B cell (primary cell): ENCODE measurements at regions not wholly inside any gene's neighbourhood (a gene's known extent, or its start where the extent isn't known, plus 50 kb on each side); places are given as distances from the start of the nearest gene placed in this dataset.

Experiments
- ATAC-seq: fragments of 200-7000 bp; cut with Tn5 transposase; one replicate; pipeline ENCODE4 v1.10.0; 2021; ENCODE audit warnings: low read depth, mild to moderate bottlenecking, moderate number of reproducible peaks, moderate library complexity
- CTCF ChIA-PET: fragments of 350-600 bp; sonication (Branson Sonifier 250); formaldehyde crosslinking; loops from one replicate; lab custom pipeline; 2021; ENCODE audit warnings: antibody characterized with exemption, inconsistent platforms; lab: Charles Lee
- POLR2A ChIA-PET: fragments of 350-600 bp; sonication (Branson Sonifier 250); formaldehyde crosslinking; loops from one replicate; lab custom pipeline; 2021; ENCODE audit warnings: antibody characterized with exemption; lab: Charles Lee
- DNase-seq: peaks from one replicate; pipeline ENCODE4 v3.0.0; 2013
- H2AFZ ChIP-seq: 2 replicates; pipeline ENCODE4 v1.6.1; 2012; ENCODE audit warnings: mild to moderate bottlenecking, low read depth, low read length; ENCODE audit not compliant: insufficient read depth, poor library complexity, severe bottlenecking
- H3K27ac ChIP-seq, 2 donors: 1 replicate in 1 of 2; 2 replicates in 1 of 2; pipeline ENCODE4 v1.5.1; 2012 to 2013; ENCODE audit warnings: low read length in 2 of 2, mild to moderate bottlenecking in 2 of 2, moderate library complexity in 1 of 2
- H3K27me3 ChIP-seq, 4 experiments: fragments of 200-600 bp in 1 of 4; sonication (generic) in 1 of 4; replicated peaks in 1 of 4; 1 replicate in 2 of 4; 2 replicates in 2 of 4; pipeline versions ENCODE4 v1.6.1 to v1.7.0; 2013 to 2016; ENCODE audit warnings: low read length in 3 of 4, mild to moderate bottlenecking in 2 of 4, mixed read lengths in 1 of 4, moderate library complexity in 1 of 4; ENCODE audit not compliant: insufficient read depth in 4 of 4, control insufficient read depth in 3 of 4; ENCODE audit errors: control extremely low read depth in 1 of 4
- H3K36me3 ChIP-seq, 2 experiments: replicated peaks in 1 of 2; 1 replicate in 1 of 2; 2 replicates in 1 of 2; pipeline versions ENCODE4 v1.6.1 to v1.7.1; 2013; ENCODE audit warnings: low read length in 1 of 2; ENCODE audit not compliant: insufficient read depth in 2 of 2, control insufficient read depth in 1 of 2; ENCODE audit errors: control extremely low read depth in 1 of 2, extremely low read depth in 1 of 2
- H3K4me1 ChIP-seq, 2 donors: fragments of 200-600 bp in 1 of 2; sonication (generic) in 1 of 2; 1 replicate in 1 of 2; 2 replicates in 1 of 2; pipeline versions ENCODE4 v1.5.1 to v1.6.1; 2013 to 2017; ENCODE audit warnings: low read length in 2 of 2; ENCODE audit not compliant: control insufficient read depth in 2 of 2, insufficient read depth in 2 of 2
- H3K4me2 ChIP-seq: replicated peaks from 2 replicates; pipeline ENCODE3; 2012; ENCODE audit warnings: mild to moderate bottlenecking, low read depth, low read length; ENCODE audit not compliant: poor library complexity, severe bottlenecking
- H3K4me3 ChIP-seq, 5 experiments: fragments of 200-600 bp in 1 of 5; sonication (generic) in 1 of 5; 1 replicate in 3 of 5; 2 replicates in 2 of 5; pipeline versions ENCODE4 v1.5.1 to v1.7.0; 2011 to 2016; ENCODE audit warnings: low read length in 4 of 5, mild to moderate bottlenecking in 4 of 5, low read depth in 2 of 5, control low read depth in 1 of 5, moderate library complexity in 1 of 5; ENCODE audit not compliant: insufficient read depth in 1 of 5; ENCODE audit errors: control extremely low read depth in 1 of 5, extremely low read depth in 1 of 5
- H3K79me2 ChIP-seq: fragments of 200-600 bp; sonication (generic); one replicate; pipeline ENCODE4 v1.6.0; 2016; ENCODE audit warnings: low read length; ENCODE audit not compliant: control insufficient read depth, insufficient read depth
- H3K9ac ChIP-seq: fragments of 200-600 bp; sonication (generic); 2 replicates; pipeline ENCODE4 v1.6.1; 2017; ENCODE audit warnings: mild to moderate bottlenecking, low read length, moderate library complexity
- H3K9me3 ChIP-seq, 3 donors: one replicate each; pipeline versions ENCODE4 v1.6.1 to v1.7.1; 2013; ENCODE audit warnings: low read length in 2 of 3; ENCODE audit not compliant: control insufficient read depth in 2 of 3, insufficient read depth in 1 of 3; ENCODE audit errors: control extremely low read depth in 1 of 3
- H4K20me1 ChIP-seq: 2 replicates; pipeline ENCODE4 v1.6.0; 2012; ENCODE audit warnings: mild to moderate bottlenecking, low read length; ENCODE audit not compliant: insufficient read depth, control insufficient read depth, poor library complexity, severe bottlenecking
- H3K27ac Mint-ChIP-seq: one replicate; pipeline ENCODE4 v1.8.0; 2021; ENCODE audit warnings: mixed read lengths
- H3K27me3 Mint-ChIP-seq: one replicate; pipeline ENCODE4 v1.8.0; 2021; ENCODE audit warnings: mixed read lengths
- H3K4me1 Mint-ChIP-seq: one replicate; pipeline ENCODE4 v1.8.0; 2021; ENCODE audit warnings: mixed read lengths
- H3K4me3 Mint-ChIP-seq: one replicate; pipeline ENCODE4 v1.8.0; 2021; ENCODE audit warnings: mixed read lengths
- H3K9me3 Mint-ChIP-seq: one replicate; pipeline ENCODE4 v1.8.0; 2022; ENCODE audit warnings: mixed read lengths; ENCODE audit not compliant: insufficient read depth
- EZH2 ChIP-seq: IDR thresholded peaks from 2 replicates; pipeline ENCODE4 v1.6.1; 2012; ENCODE audit warnings: borderline replicate concordance, low read depth, mild to moderate bottlenecking, moderate library complexity, low read length; ENCODE audit not compliant: insufficient read depth, poor library complexity, severe bottlenecking
- WGBS: methylation state at CpG from one replicate; pipeline ENCODE4 v1.1.5; 2013; ENCODE audit warnings: missing lambda C conversion rate; ENCODE audit not compliant: insufficient coverage; 5-methylcytosine and 5-hydroxymethylcytosine counted together
- intact Hi-C: fragments of 100-400 bp; cut with micrococcal nuclease; formaldehyde crosslinking; loops from one replicate; pipeline ENCODE4 v1.10.0; 2022
- TF ChIP-seq, protein P1 (sequence below): fragments of 200-600 bp; IDR thresholded peaks from one replicate; pipeline ENCODE4 v1.8.0; 2022; ENCODE audit warnings: antibody characterized with exemption, mild to moderate bottlenecking

DNA sequence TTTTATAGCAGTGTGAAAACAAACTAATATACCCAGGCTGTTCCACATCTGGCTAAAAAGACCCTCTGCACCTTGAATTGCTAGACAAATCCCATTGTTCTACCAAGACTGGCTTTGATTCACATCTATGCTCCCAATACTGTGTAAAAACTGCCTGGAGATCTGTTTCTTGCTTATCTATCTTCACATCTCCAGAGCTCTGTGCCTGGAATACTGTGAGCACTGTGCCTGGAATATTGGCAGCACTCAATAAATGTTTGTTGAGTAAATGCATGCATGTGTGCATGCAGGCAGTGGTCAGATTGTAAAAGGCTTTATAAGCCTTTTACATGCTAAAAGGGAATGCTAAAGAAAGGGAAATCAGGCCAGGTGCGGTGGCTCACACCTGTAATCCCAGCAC is 75.5 kb upstream of the APP start:
- DNase-seq (no peak), ATAC-seq (no peak)
- ChIA-PET CTCF (no interaction called here), POLR2A (no interaction called here)
- Histone ChIP-seq H3K4me1 (no peaks in the 10 kb centered on the region), H3K27me3 (no peaks in the 10 kb centered on the region), H3K4me3 (no peak overlapping the region), H3K4me2 (no peak overlapping the region), H3K36me3 (no peaks in the 10 kb centered on the region), H4K20me1 (no peaks in the 10 kb centered on the region), H3K9ac (no peak overlapping the region), H2AFZ (no peak overlapping the region), H3K79me2 (no peaks in the 10 kb centered on the region), H3K9me3 (no peaks in the 10 kb centered on the region), H3K27ac (no peak overlapping the region)
- intact Hi-C loops: no loop called here
- Mint-ChIP-seq H3K27me3 (no peaks in the 10 kb centered on the region), H3K9me3 (no peaks in the 10 kb centered on the region), H3K4me3 (no peak overlapping the region), H3K27ac (no peak overlapping the region), H3K4me1 (no peaks in the 10 kb centered on the region)
- TF ChIP-seq EZH2: no peak
- TF ChIP-seq, protein P1, sequence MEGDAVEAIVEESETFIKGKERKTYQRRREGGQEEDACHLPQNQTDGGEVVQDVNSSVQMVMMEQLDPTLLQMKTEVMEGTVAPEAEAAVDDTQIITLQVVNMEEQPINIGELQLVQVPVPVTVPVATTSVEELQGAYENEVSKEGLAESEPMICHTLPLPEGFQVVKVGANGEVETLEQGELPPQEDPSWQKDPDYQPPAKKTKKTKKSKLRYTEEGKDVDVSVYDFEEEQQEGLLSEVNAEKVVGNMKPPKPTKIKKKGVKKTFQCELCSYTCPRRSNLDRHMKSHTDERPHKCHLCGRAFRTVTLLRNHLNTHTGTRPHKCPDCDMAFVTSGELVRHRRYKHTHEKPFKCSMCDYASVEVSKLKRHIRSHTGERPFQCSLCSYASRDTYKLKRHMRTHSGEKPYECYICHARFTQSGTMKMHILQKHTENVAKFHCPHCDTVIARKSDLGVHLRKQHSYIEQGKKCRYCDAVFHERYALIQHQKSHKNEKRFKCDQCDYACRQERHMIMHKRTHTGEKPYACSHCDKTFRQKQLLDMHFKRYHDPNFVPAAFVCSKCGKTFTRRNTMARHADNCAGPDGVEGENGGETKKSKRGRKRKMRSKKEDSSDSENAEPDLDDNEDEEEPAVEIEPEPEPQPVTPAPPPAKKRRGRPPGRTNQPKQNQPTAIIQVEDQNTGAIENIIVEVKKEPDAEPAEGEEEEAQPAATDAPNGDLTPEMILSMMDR: no peak
- WGBS: no CpG with 5 or more reads among the region's 1 CpG

DNA sequence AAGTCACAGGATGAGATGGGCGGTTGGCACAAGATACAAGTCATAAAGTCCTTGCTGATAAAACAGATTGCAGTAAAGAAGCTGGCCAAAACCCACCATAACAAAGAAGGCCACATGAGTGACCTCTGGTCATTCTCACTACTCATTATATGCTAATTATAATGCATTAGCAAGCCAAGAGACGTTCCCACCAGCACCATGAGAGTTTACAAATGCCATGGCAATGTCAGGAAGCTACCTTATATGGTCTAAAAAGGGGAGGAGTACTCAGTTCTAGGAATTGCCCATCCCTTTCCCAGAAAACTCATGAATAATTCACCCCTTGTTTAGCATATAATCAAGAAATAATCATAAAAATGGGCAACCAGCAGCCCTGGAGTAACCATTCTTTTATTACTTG is 74.9 kb upstream of the APP start:
- no CpG with 5 or more reads among the region's 2 CpGs for WGBS
- no peak for ATAC-seq

More for the DNA sequence above, 74.9 kb upstream of the APP start:
- no peak overlapping the region for H2AFZ ChIP-seq
- H3K9me3 ChIP-seq: no peaks in the 10 kb centered on the region
- H3K4me2 ChIP-seq: no peak overlapping the region
- Mint-ChIP-seq H3K9me3 (no peaks in the 10 kb centered on the region), H3K27me3 (no peaks in the 10 kb centered on the region), H3K27ac (no peak overlapping the region), H3K4me3 (no peak overlapping the region), H3K4me1 (no peaks in the 10 kb centered on the region)
- DNase-seq: no peak
- no peak for TF ChIP-seq EZH2
- TF ChIP-seq, protein P1: no peak
- H3K27ac ChIP-seq: no peak overlapping the region
- no peaks in the 10 kb centered on the region for H3K79me2 ChIP-seq
- H3K9ac ChIP-seq: no peak overlapping the region
- ChIA-PET CTCF (no interaction called here), POLR2A (no interaction called here)
- no peaks in the 10 kb centered on the region for H3K4me1 ChIP-seq
- no peaks in the 10 kb centered on the region for H4K20me1 ChIP-seq
- H3K4me3 ChIP-seq: no peak overlapping the region
- intact Hi-C loops: no loop called here
- no peaks in the 10 kb centered on the region for H3K36me3 ChIP-seq
- H3K27me3 ChIP-seq: no peaks in the 10 kb centered on the region
